ENCODE measurements at regions not wholly inside any gene's neighbourhood (a gene's known extent, or its start where the extent isn't known, plus 50 kb on each side); places are given as distances from the start of the nearest gene placed in this dataset.
"Not testable (repeated sequence)": the region's sequence is repeated elsewhere in the genome, so short reads cannot be mapped to it uniquely, and the experiment has no call there.

DNA sequence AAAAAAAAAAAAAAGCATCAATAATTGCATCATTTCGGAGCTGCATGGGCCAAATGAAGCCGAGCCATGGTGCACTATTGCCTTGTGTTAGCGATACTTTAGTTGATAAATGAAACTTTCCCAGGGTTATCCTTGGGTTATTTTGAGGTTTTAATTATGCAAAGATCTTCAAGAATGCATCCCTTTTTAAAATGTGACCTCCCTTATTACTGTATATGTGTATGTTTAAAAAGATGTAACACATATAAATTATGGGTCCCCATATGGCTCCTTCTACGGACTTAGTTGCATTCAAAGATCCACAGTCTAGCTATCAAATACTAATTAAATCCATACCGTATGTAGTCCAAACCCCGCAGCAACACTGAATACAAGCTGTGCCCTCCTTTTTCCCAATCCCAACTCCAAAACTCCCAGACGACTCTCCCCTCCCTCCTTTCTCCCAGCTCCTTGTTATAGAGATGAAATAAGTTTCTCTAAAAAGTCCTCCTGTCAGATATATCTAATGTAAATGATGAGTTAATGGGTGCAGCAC lies 129.3 kb upstream of the MAP1LC3B2 start:
- DNase-seq (ENCODE audit: low read depth in 2 of 2) = no peak

GRCh38 chr12:116430911-116431565 lies 128.1 kb upstream of the MAP1LC3B2 start:
- no peak for DNase-seq (ENCODE audit: low read depth in 2 of 2)

- DNase-seq (ENCODE audit: low read depth in 2 of 2) = no peak
These were observed 127.4 kb upstream of the MAP1LC3B2 start for GRCh38 chr12:116431677-116432300.

DNA sequence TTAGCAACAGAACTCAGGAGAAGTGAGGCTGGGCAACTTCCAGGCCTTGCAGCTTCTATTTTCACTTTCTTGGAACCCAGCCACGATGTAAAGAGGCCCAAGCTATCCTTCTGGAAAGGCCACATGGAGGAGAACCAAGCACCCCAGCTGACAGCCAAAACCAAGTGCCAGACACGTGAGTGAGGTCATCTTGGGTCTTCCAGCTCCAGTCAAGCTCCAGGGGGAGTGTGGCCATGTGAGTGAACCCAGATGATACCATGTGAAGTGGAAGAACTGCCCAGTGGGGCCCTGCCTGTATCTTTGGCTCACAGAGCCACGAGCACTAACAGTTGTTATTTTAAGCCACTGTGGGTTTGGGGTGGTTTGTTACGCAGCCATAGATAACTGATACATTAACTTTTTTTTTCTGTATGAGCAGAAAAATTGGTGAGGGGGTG lies 126.8 kb upstream of the MAP1LC3B2 start:
- DNase-seq (ENCODE audit: low read depth in 2 of 2) = no peak

- no peak for DNase-seq (ENCODE audit: low read depth in 2 of 2)
These were observed 125.9 kb upstream of the MAP1LC3B2 start for GRCh38 chr12:116433249-116433648.

DNA sequence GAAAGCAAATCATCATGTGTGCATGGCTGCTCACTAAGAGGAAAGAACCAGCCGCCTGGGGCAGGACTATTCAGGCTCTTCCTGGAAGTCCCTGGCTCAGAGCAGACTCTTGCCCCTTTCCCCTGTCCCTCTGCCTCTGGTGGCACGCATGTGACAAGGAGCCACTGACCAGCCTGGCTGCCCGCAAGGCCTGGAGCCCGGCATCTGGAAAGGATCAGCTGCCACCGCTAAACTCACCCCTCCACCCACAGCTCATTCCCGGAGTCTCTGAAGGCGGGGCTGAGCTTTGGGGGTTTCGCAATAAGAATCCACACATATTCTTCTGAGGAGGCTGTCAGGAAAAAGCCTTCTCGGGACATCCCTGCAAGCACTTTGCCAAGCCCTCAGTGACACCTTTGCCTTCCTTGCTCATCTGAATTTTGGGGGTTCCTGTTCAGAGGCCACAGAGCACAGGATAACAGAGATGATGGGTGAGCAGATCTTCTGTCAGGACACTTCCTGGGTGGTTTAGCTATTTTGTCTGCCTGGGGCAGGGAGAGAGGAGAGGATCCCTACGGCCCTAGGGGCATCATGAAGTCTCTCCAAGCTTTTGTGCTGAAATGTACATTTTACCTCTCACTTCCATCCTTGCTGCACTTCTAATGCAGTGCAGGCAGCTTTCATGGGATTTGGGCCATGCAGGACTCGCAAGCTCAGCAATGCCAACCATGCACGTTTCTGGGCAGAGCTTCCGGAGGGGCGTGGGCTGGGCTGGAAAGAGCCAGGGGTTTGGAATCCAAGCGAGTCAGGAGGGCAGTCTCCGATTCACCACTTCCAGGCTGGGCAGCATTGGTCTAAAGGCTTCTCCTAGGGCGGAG lies 124.8 kb upstream of the MAP1LC3B2 start:
- no peak for DNase-seq (ENCODE audit: low read depth in 2 of 2)

GRCh38 chr12:116435984-116436383 lies 123.2 kb upstream of the MAP1LC3B2 start:
- DNase-seq (ENCODE audit: low read depth in 2 of 2) = no peak

DNA sequence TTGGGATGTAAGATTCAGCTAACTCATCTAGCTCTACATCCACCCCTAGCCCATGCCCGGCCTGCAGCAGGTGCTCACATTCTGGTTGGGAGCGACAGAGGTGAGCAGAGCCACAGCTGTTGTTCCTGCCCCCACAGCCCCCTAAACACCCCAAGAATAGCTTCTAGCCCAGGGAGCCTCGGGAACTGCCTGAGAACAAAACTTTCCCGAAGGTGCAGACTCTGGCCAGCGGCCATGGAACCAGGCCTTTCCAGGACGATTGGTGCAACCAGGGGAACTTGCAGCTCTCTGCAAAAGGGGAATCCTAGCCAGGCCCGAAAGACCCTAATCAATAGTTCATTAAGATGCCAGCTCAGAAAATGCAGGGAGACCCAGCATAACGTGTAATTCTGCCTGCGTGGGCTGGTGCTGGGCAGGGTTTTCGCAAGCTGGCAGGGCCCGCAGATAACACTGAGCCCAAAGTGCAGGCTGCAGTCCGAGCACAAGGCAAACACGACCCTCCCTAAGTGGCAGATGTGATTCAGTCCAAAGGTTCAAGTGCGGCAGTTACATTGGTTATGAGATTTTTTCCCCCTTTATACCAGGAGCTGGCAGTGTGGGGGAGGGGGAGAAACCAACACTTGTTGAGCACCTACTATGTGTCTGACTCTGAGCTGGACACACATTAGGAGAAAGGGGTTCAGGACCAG lies 122.5 kb upstream of the MAP1LC3B2 start:
- DNase-seq (ENCODE audit: low read depth in 2 of 2) = no peak

GRCh38 chr12:116441292-116441691 lies 117.9 kb upstream of the MAP1LC3B2 start:
- no peak for DNase-seq (ENCODE audit: low read depth in 2 of 2)

GRCh38 chr12:116442304-116442703 lies 116.9 kb upstream of the MAP1LC3B2 start:
- DNase-seq (ENCODE audit: low read depth in 2 of 2) = no peak

- no peak for DNase-seq (ENCODE audit: low read depth in 2 of 2)
These were observed 116.2 kb upstream of the MAP1LC3B2 start for GRCh38 chr12:116442946-116443345.

GRCh38 chr12:116443821-116444589 lies 115.2 kb upstream of the MAP1LC3B2 start:
- DNase-seq (ENCODE audit: low read depth in 2 of 2) = no peak

DNA sequence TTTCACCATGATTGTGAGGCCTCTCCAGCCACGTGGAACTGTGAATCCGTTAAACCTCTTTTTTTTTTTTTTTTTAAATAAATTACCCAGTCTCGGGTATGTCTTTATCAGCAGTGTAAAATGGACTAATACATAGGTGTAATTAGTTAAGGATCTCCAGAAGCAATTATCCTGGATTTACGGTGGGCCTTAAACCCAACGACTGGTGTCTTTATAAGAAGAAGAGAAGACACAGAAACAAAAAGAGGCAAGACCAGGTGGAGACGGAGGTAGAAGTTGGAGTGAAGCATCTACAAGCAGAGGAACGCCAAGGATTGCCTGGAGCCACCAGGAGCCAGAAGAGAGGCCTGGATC lies 114.6 kb upstream of the MAP1LC3B2 start:
- DNase-seq (ENCODE audit: low read depth in 2 of 2) = no peak

DNA sequence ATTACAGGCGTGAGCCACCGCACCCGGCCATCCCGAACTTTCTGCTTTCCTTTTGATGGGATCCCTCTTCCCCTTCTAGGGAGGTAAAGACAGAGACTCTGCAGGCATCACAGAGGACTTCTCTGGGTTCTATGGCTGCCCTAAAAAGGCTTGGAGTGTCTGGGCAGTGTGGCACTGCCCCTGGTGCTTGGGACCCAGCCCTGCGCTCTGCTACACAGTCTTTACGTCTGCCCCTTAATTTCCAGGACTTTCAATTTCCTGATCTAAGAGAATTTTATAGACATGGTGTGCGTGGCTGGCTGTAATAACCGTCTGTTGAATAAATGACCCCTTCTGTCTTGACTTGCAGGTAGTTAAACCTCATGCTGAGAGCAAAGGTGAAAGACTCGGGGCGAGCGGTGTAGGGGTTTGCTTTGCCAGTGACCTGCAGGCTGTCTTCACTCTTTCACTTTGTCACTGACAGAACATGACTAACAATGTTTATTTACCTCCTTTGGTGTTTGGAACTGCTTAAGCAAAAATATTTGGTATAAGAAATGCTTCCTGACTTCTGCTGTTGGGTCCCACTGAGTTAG lies 110.9 kb upstream of the MAP1LC3B2 start:
- no peak for DNase-seq (ENCODE audit: low read depth in 2 of 2)

- DNase-seq (ENCODE audit: low read depth in 2 of 2) = no peak
These were observed 108.7 kb upstream of the MAP1LC3B2 start for GRCh38 chr12:116450406-116450910.

DNA sequence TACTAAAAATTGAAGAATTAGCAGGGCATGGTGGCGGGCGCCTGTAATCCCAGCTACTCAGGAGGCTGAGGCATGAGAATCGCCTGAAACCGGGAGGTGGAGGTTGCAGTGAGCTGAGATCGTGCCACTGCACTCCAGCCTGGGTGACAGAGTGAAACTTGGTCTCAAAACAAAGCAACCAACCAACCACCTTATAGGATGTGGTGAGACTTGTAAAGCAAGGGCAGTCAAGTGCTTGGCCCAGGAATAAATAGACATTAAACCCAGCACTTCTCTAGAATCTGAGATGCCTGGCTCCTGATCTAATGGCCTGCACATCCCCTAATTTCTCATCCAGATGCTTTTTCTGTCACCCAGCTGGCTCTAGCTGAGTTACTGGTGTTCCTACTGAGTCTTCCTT lies 106.2 kb upstream of the MAP1LC3B2 start:
- not testable (repeated sequence) for DNase-seq (ENCODE audit: low read depth in 2 of 2)

GRCh38 chr12:116453631-116454030 lies 105.5 kb upstream of the MAP1LC3B2 start:
- no peak for DNase-seq (ENCODE audit: low read depth in 2 of 2)

GRCh38 chr12:116454076-116454475 lies 105.1 kb upstream of the MAP1LC3B2 start:
- DNase-seq (ENCODE audit: low read depth in 2 of 2) = no peak

- DNase-seq (ENCODE audit: low read depth in 2 of 2) = no peak
These were observed 104.2 kb upstream of the MAP1LC3B2 start for GRCh38 chr12:116454950-116455447.

DNA sequence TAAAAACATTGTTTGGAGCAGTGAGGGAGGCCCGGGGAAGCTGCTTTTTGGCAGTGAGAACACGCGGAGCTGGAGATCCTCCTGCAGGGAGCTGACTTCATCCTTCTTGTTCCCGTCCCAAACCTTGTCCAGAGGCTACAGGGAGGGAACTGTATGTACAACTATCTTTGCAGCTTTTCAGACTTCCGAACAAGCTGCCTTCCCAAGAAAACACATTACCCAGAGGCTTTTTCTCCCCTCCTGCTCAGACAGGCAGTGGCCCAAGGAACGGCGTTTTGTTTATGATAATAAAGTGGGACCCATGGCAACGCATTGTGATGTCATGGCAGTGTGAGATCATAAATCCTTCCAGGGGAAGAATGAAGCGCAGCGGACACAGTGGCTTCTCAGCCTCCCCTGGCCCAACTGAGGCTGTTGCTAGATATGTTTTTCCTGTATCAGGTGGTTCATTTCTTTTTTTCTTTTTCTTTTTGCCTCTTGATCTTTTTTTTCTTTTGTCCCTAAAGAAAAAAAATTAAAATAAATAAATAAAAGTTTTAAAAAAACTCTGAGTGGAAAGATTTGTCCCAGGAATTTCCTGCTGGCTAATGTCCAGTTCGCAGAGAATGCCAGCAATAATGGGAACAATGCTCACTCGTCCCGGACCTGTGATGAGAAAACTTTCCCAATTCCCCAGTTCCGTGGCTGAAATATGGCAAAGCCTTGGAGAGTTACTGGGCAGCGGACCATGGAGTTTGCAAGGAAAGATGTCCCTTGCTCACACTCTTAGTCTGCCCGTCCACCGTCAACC lies 103.4 kb upstream of the MAP1LC3B2 start:
- no peak for DNase-seq (ENCODE audit: low read depth in 2 of 2)
